ENCODE measurements at regions not wholly inside any gene's neighbourhood (a gene's known extent, or its start where the extent isn't known, plus 50 kb on each side); places are given as distances from the start of the nearest gene placed in this dataset.
A peak's percentile ranks its signal among the peaks of the same experiment; 100 is the strongest.

DNA sequence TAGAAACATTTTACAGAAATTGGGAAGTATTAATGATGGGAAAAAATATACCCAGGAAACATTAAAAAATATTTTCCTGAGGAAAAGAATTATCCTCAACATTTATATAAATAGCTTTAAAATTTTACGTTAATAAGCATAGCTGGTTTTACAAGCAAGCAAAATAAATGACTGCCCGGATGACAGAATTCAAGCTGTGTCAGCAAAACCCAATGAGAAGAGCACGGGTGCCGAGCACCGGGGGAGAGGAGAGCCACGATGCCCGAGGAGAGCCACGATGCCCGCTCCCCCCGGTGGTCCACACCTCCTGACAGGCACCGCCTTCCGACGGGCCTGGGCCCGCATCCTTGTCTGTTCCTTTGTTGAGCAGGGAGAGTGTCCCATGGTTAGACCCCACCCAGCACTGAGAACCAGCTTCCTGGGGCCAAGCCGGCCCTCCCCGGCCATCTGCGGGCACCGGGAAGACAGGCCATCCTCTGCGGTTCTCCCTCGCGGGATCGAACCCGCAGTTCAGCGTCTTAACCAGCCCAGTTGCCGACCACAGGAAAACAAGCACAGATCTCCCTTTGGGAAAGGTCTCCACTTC is 63.3 kb upstream of the PDE10A start:
- no peak for DNase-seq (ENCODE audit: low read depth)
- TF ChIP-seq, protein P1, sequence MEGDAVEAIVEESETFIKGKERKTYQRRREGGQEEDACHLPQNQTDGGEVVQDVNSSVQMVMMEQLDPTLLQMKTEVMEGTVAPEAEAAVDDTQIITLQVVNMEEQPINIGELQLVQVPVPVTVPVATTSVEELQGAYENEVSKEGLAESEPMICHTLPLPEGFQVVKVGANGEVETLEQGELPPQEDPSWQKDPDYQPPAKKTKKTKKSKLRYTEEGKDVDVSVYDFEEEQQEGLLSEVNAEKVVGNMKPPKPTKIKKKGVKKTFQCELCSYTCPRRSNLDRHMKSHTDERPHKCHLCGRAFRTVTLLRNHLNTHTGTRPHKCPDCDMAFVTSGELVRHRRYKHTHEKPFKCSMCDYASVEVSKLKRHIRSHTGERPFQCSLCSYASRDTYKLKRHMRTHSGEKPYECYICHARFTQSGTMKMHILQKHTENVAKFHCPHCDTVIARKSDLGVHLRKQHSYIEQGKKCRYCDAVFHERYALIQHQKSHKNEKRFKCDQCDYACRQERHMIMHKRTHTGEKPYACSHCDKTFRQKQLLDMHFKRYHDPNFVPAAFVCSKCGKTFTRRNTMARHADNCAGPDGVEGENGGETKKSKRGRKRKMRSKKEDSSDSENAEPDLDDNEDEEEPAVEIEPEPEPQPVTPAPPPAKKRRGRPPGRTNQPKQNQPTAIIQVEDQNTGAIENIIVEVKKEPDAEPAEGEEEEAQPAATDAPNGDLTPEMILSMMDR (conservative IDR thresholded peaks at IDR 0.05; ENCODE audit: low read depth, low read length): no peak
- no peak overlapping the region for H3K4me3 ChIP-seq (ENCODE audit: low read depth, low read length)

DNA sequence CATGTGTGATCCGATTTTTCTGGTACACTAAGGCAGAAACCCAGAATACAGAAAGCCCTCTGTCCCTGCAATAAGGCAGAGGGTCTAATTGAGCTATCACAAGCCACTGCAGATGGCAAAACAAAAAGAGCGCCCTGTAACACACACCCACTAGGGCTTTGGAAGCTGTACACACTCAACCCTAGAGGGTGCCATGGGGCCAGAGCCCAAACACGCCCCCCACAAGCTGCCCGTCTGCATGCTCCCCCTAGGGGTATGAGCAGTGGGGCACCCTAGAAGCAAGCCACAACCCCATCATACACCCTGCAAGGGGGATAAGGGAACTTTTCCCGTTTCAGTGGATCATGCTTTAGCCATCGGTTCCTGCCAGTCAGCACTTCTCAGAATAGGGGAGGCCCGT is 62.2 kb upstream of the PDE10A start:
- DNase-seq (ENCODE audit: low read depth): no peak
- no peak overlapping the region for H3K4me3 ChIP-seq (ENCODE audit: low read depth, low read length)
- TF ChIP-seq, protein P1 (conservative IDR thresholded peaks at IDR 0.05; ENCODE audit: low read depth, low read length): no peak

DNA sequence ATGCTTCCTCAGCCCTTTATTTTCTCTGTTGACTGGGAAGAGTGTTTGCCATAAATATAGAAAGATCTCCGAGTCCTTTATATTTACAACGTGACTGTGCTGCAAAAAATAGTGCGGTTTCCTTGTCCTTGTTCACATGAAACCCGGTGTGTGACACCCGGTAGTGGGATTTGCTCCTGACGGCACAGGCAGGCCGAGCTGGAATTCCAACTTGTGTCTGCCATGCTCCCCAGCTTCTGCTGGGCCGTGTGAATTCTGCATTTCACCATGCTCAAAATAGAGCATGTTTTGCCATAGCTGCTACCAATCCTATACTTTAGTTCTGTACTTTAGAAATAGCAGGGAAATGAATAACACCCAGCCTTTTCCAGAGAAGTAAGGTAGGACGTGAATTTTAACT is 60.3 kb upstream of the PDE10A start:
- TF ChIP-seq, protein P1 (conservative IDR thresholded peaks at IDR 0.05; ENCODE audit: low read depth, low read length): no peak
- no peak for DNase-seq (ENCODE audit: low read depth)
- H3K4me3 ChIP-seq (ENCODE audit: low read depth, low read length): no peak overlapping the region

DNA sequence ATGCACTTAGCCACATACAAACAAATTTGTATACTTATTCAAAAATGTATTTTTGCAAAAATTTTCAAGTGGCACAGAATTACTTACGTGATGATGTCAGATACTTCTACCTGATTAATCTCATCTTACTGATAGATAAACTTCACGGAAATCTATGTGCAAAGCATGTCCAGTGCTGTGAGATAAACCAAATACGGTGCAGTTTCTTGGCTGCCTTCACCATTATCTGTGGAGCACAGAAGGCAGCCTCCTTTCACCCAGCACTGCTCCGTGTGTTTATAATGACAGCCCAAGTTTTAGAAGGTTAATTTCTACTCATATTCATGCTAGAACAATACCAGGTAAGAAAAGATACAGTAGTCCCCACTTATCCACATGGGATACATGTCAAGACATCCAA is 59.0 kb upstream of the PDE10A start:
- TF ChIP-seq, protein P1 (conservative IDR thresholded peaks at IDR 0.05; ENCODE audit: low read depth, low read length): no peak
- no peak overlapping the region for H3K4me3 ChIP-seq (ENCODE audit: low read depth, low read length)
- DNase-seq (ENCODE audit: low read depth): no peak

DNA sequence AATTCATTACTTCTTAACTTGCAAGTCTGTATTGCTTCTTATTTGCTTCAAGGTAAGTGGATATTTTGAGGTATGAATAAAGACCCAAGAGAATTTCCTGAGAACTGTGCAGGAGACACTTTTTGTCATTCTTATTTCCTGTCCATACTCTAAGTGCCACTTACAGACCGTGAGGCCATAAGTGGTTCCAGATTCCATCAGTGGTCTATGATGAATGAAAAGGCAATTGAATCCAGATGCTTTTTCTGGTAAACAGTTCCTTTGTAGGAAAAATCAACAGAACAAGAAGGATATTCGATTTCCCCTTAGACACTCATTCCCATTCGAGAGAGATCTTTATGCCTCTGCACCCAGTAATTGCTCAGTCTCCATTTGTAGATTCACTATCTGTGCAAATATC is 58.3 kb upstream of the PDE10A start:
- TF ChIP-seq, protein P1 (conservative IDR thresholded peaks at IDR 0.05; ENCODE audit: low read depth, low read length): no peak
- DNase-seq (ENCODE audit: low read depth): no peak
- H3K4me3 ChIP-seq (ENCODE audit: low read depth, low read length): no peak overlapping the region

DNA sequence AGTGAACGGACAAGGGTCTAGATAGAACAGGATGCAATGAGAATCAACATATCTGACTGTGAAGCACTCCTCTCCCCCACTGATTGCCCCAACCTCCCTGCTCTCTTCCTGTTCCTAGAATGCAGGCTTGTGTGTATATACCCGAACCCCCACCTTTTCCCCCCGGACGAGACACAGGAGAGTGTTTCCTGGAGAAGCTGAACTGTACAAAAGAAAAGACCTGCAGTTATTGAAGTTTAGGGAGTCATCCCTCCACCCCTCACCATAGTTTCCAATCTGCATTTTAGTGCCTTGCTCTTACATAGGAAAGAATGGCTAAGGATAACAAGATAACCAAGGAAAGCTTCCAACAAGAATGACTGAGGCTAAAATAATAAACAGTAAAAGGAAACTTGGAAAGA is 55.5 kb upstream of the PDE10A start:
- TF ChIP-seq, protein P1 (conservative IDR thresholded peaks at IDR 0.05; ENCODE audit: low read depth, low read length): no peak
- no peak overlapping the region for H3K4me3 ChIP-seq (ENCODE audit: low read depth, low read length)
- peak; percentile 66 for DNase-seq (ENCODE audit: low read depth)

DNA sequence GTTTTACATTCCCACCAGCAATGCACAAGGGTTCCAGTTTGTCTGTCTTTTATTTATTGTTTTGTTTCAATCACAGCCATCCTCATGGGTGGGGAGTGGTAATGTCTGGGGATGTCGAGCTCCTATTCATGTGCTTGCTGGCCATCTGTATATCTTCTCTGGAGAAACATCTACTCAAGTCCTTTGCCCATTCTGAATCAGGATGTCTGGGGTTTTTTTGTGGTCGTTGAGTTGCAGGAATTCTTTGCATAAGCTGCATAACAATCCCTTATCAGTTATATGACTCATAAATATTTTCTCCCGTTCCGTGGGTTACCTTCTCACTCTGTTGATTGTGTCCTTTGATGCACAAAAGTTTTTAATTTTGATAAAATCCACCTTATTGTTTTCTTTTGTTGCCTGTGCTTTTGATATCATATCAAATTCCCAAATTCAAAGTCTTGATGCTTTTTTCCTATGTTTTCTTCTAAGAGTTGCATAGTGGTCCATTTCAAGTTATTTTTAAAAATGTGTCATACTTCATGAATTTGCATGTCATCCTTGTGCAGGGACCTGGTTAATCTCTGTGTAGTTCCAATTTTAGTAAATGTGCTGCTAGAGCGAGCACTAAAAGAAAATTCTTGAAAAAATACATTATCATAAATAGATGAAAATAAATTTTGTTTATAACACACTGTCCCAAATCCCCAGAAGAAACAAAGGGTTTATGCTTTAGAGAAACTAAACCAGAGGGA is 54.9 kb upstream of the PDE10A start:
- H3K4me3 ChIP-seq (ENCODE audit: low read depth, low read length): no peak overlapping the region
- peak; percentile 78 for DNase-seq (ENCODE audit: low read depth)
- TF ChIP-seq, protein P1 (conservative IDR thresholded peaks at IDR 0.05; ENCODE audit: low read depth, low read length): no peak
